ENCODE measurements at regions not wholly inside any gene's neighbourhood (a gene's known extent, or its start where the extent isn't known, plus 50 kb on each side); places are given as distances from the start of the nearest gene placed in this dataset.

- no peak for DNase-seq
Observed at GRCh38 chr9:23887781-23888180, 61.7 kb upstream of the ELAVL2 start.
